ENCODE measurements at regions not wholly inside any gene's neighbourhood (a gene's known extent, or its start where the extent isn't known, plus 50 kb on each side); places are given as distances from the start of the nearest gene placed in this dataset.

DNA sequence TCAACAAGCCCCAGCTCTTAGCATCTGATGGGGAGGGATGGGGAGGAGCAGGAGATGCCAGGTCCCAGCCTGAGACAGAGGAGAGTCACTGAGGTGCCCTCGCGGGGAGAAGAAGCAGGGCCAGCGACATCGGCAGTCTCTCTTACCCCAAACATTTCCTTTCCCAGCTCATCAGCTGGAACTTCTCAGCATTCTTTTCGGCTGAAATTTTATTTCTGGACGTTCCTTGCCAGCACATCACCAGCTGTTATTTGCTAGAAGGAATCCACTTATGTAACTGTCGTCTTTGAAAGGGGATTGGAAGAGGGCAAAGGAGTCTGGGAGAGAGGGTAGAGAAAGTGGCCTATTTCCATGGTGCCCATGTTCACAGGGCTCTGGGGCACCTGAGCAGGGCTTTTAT is 101.0 kb upstream of the SHH start:
- no peaks in the 10 kb centered on the region for H3K36me3 ChIP-seq
- H3K4me1 ChIP-seq: no peaks in the 10 kb centered on the region
- H3K4me3 ChIP-seq: no peak overlapping the region
- no peaks in the 10 kb centered on the region for H3K9me3 ChIP-seq
- H3K27ac ChIP-seq: no peak overlapping the region
- TF ChIP-seq, protein P1, sequence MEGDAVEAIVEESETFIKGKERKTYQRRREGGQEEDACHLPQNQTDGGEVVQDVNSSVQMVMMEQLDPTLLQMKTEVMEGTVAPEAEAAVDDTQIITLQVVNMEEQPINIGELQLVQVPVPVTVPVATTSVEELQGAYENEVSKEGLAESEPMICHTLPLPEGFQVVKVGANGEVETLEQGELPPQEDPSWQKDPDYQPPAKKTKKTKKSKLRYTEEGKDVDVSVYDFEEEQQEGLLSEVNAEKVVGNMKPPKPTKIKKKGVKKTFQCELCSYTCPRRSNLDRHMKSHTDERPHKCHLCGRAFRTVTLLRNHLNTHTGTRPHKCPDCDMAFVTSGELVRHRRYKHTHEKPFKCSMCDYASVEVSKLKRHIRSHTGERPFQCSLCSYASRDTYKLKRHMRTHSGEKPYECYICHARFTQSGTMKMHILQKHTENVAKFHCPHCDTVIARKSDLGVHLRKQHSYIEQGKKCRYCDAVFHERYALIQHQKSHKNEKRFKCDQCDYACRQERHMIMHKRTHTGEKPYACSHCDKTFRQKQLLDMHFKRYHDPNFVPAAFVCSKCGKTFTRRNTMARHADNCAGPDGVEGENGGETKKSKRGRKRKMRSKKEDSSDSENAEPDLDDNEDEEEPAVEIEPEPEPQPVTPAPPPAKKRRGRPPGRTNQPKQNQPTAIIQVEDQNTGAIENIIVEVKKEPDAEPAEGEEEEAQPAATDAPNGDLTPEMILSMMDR (IDR thresholded peaks at IDR 0.05): no peak
- H3K27me3 ChIP-seq: no peaks in the 10 kb centered on the region
- DNase-seq (ENCODE audit: low spot score in 2 of 2): no peak
- intact Hi-C loops (cut with DNase I): no loop called here

DNA sequence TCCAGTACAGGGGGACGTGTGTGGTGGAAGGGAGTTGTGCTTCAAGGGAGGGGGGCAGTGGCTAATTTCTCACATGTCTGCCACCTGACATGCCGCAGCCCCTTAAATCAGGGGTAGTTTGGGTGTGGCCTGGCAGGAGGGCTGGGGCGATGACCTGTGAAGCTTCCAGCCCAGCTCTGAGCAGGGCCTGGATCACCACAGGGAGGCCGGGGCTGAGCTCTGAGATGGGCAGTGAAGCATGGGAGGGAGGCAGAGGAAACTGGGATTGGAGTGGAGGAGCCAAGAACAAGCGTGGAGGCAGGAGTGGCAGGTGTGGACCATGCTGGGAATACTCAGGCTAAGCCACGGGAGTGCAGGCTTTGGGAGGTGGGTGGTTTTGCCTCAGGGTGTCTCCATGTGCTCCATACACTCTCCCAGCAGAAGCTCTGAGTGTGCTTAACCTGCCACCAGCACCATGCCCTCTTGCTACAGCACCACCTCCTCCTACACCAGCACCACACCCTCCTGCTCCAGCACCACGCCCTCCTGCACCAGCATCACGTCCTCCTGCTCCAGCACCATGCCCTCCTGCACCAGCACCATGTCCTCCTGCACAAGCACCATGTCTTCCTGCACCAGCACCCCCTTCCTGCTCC is 99.3 kb upstream of the SHH start:
- no peak for DNase-seq (ENCODE audit: low spot score in 2 of 2)
- intact Hi-C loops (cut with DNase I): no loop called here
- no peak overlapping the region for H3K27ac ChIP-seq
- H3K9me3 ChIP-seq: no peaks in the 10 kb centered on the region
- no peaks in the 10 kb centered on the region for H3K27me3 ChIP-seq
- no peaks in the 10 kb centered on the region for H3K4me1 ChIP-seq
- TF ChIP-seq, protein P1 (IDR thresholded peaks at IDR 0.05): no peak
- H3K36me3 ChIP-seq: no peaks in the 10 kb centered on the region
- H3K4me3 ChIP-seq: no peak overlapping the region

DNA sequence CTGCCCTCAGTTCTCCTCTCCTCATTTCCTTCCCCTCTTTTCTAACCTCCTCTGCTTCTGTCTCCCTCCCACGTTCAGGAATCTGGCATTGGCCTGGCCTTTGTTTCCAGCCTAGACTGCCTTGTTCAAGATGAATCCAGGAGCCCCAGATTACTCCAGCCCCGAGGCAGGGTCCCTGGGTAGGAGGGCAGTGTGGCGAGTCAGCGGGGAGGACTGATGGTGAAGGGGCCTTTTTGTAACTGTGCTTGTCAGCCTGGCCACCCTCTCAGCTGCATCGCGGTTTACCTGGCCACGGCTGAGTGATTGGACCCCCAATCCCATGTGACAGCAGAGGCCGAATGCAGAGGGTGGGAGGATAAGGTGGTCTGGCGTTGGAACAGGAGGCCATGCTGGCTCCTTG is 96.1 kb upstream of the SHH start:
- no peak for DNase-seq (ENCODE audit: low spot score in 2 of 2)
- H3K27ac ChIP-seq: no peak overlapping the region
- no peaks in the 10 kb centered on the region for H3K27me3 ChIP-seq
- H3K4me1 ChIP-seq: no peaks in the 10 kb centered on the region
- intact Hi-C loops (cut with DNase I): no loop called here
- no peak overlapping the region for H3K4me3 ChIP-seq
- TF ChIP-seq, protein P1 (IDR thresholded peaks at IDR 0.05): no peak
- no peaks in the 10 kb centered on the region for H3K9me3 ChIP-seq
- no peaks in the 10 kb centered on the region for H3K36me3 ChIP-seq

DNA sequence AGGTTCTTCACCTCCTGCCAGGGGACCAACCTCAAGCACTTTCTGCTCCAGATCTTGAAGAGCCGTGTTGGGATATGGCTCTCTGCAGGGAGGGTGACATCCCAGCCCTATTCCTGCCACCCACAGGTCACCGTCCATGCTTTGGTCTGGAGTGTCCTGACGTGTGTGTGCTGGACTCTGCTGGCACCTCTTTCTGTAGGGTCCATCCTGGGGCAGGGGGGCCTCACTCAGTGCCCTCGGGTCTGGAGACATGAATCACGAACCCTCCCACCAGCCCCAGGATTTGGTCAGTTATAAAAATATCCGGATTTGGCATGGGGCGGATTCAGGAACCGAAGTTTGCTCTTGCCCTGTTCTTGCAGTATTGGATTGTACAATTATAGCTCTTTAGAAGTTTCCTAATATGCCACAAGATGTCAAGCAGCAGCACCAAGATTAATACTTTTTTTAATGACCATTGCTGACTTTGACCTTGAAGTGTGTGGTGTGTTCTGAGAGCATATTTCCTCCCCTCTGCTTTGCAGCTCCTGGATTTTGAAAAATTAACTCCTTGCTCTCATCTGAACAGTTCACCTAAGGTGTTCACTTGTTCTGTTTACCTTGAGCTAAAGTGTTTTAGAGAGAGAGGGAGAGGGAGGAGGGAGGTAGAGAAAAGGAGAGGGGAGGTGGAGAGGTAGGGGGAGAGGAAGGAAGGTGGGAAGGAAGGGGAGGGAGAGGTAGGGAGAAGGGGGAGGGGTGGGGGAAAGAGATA is 95.4 kb upstream of the SHH start:
- intact Hi-C loops (cut with DNase I): no loop called here
- TF ChIP-seq, protein P1 (IDR thresholded peaks at IDR 0.05): no peak
- DNase-seq (ENCODE audit: low spot score in 2 of 2): no peak

DNA sequence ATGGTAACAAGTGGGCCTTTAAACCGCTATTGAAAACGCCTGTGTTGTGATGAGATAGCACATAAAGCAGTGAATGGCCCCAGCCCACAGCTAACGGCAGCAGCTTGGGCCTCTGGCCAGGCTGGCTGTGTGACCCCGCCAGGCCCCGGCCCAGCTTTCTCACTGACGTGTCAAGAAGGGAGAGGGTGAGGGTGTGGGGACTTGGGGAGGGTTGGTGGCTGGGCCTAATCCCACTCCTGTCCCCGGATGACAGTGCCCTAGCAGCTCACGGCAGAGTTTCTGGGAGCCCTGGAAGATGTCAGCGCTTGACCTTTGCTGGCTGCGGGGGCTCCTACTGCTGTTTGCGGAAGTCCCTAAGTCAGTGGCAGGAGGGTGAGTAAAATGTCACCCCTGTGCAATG is 88.9 kb upstream of the SHH start:
- no peak for DNase-seq (ENCODE audit: low spot score in 2 of 2)
- Histone ChIP-seq H3K36me3 (no peaks in the 10 kb centered on the region), H3K4me3 (no peak overlapping the region), H3K9me3 (no peaks in the 10 kb centered on the region), H3K27ac (no peak overlapping the region), H3K4me1 (no peaks in the 10 kb centered on the region), H3K27me3 (no peaks in the 10 kb centered on the region)
- intact Hi-C loops (cut with DNase I): no loop called here
- TF ChIP-seq, protein P1 (IDR thresholded peaks at IDR 0.05): no peak

More for the DNA sequence above, 95.4 kb upstream of the SHH start:
- Histone ChIP-seq H3K27me3 (no peaks in the 10 kb centered on the region), H3K9me3 (no peaks in the 10 kb centered on the region), H3K27ac (no peak overlapping the region), H3K36me3 (no peaks in the 10 kb centered on the region), H3K4me3 (no peak overlapping the region), H3K4me1 (no peaks in the 10 kb centered on the region)
